ENCODE measurements at regions not wholly inside any gene's neighbourhood (a gene's known extent, or its start where the extent isn't known, plus 50 kb on each side); places are given as distances from the start of the nearest gene placed in this dataset.

GRCh38 chr16:35823342-35823741, 2363.9 kb downstream of the TP53TG3F start:
- Histone ChIP-seq H3F3A (ENCODE audit: insufficient read depth, low read length) (no peaks in the 10 kb centered on the region; the same call in 1 of the 2 replicates), H2AFZ (ENCODE audit: low read length) (no peak overlapping the region), H3K4me3 (ENCODE audit: low read depth, low read length, poor library complexity, severe bottlenecking) (no peak overlapping the region), H3K9me2 (ENCODE audit: low read depth, low read length) (no peaks in the 10 kb centered on the region), H3K36me3 (ENCODE audit: insufficient read depth, low read length) (no peaks in the 10 kb centered on the region), H4K20me1 (ENCODE audit: insufficient read depth, low read length) (no peaks in the 10 kb centered on the region), H3K9me3 (ENCODE audit: low read length) (no peaks in the 10 kb centered on the region), H3K4me2 (ENCODE audit: low read length) (no peak overlapping the region), H3K4me1 (ENCODE audit: insufficient read depth, low read length, severe bottlenecking) (no peaks in the 10 kb centered on the region), H3K27ac (ENCODE audit: low read depth, low read length, poor library complexity, severe bottlenecking) (no peak overlapping the region), H3K9ac (ENCODE audit: low read length) (no peak overlapping the region), H3K79me2 (ENCODE audit: insufficient read depth, low read length) (no peaks in the 10 kb centered on the region), H3K27me3 (ENCODE audit: insufficient read depth, low read length) (no peaks in the 10 kb centered on the region)
- TF ChIP-seq, protein P1, sequence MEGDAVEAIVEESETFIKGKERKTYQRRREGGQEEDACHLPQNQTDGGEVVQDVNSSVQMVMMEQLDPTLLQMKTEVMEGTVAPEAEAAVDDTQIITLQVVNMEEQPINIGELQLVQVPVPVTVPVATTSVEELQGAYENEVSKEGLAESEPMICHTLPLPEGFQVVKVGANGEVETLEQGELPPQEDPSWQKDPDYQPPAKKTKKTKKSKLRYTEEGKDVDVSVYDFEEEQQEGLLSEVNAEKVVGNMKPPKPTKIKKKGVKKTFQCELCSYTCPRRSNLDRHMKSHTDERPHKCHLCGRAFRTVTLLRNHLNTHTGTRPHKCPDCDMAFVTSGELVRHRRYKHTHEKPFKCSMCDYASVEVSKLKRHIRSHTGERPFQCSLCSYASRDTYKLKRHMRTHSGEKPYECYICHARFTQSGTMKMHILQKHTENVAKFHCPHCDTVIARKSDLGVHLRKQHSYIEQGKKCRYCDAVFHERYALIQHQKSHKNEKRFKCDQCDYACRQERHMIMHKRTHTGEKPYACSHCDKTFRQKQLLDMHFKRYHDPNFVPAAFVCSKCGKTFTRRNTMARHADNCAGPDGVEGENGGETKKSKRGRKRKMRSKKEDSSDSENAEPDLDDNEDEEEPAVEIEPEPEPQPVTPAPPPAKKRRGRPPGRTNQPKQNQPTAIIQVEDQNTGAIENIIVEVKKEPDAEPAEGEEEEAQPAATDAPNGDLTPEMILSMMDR (IDR thresholded peaks at IDR 0.05; ENCODE audit: low read length): no peak
- TF ChIP-seq EZH2 (IDR thresholded peaks at IDR 0.05; ENCODE audit: borderline replicate concordance, low read length): no peak

DNA sequence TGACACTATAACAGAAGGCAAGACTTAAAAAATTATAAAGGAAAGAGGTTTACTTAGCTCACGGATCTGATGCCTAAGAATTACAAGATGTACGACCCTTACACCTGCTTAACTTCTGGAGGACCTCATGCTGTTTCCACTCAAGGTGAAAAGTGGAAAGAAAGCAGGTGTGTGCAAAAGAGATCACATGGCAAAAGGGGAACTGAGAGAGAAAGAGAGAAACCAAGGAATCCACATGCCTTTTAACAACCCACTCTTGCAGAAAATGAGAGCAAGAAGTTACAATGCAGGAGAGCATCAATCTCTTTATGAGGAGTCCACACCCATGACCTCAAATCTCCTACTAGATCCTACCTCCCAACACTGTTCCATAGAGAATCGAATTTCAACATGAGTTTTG, 2382.2 kb downstream of the TP53TG3F start:
- Histone ChIP-seq H3K9me3 (ENCODE audit: low read length) (no peaks in the 10 kb centered on the region), H3K4me2 (ENCODE audit: low read length) (no peak overlapping the region), H3K4me1 (ENCODE audit: insufficient read depth, low read length, severe bottlenecking) (no peaks in the 10 kb centered on the region)

DNA sequence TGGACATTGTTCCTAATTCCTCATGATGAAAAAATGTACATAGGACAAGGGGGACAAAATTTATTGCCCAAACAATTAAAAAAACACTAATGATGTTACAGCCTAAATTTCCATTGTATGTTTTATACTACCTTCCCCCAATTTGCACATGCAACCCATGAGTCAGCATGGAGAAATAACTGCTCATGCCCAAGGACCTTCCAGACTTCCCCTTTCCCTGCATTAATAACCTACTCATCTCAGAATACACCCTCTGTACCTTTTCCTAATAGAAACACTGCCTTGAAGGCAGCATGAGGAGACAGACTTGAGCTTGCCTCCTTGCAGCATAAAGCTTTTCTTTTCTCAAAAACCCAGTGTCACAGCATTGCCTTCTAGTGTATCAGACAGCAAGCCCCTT, 2402.8 kb downstream of the TP53TG3F start:
- Histone ChIP-seq H3K27me3 (ENCODE audit: insufficient read depth, low read length) (no peaks in the 10 kb centered on the region), H3K36me3 (ENCODE audit: insufficient read depth, low read length) (no peaks in the 10 kb centered on the region), H3F3A (ENCODE audit: insufficient read depth, low read length) (no peaks in the 10 kb centered on the region), H3K4me2 (ENCODE audit: low read length) (no peak overlapping the region), H3K79me2 (ENCODE audit: insufficient read depth, low read length) (no peaks in the 10 kb centered on the region), H3K9me2 (ENCODE audit: low read depth, low read length) (no peaks in the 10 kb centered on the region), H2AFZ (ENCODE audit: low read length) (no peak overlapping the region), H3K9me3 (ENCODE audit: low read length) (no peaks in the 10 kb centered on the region), H3K4me1 (ENCODE audit: insufficient read depth, low read length, severe bottlenecking) (no peaks in the 10 kb centered on the region), H3K9ac (ENCODE audit: low read length) (no peak overlapping the region), H3K27ac (ENCODE audit: low read depth, low read length, poor library complexity, severe bottlenecking) (no peak overlapping the region), H3K4me3 (ENCODE audit: low read depth, low read length, poor library complexity, severe bottlenecking) (no peak overlapping the region), H4K20me1 (ENCODE audit: insufficient read depth, low read length) (no peaks in the 10 kb centered on the region)
- TF ChIP-seq, protein P1 (IDR thresholded peaks at IDR 0.05; ENCODE audit: low read length): no peak
- no peak for TF ChIP-seq EZH2 (IDR thresholded peaks at IDR 0.05; ENCODE audit: borderline replicate concordance, low read length)

More for the DNA sequence above, 2382.2 kb downstream of the TP53TG3F start:
- Histone ChIP-seq H3K79me2 (ENCODE audit: insufficient read depth, low read length) (no peaks in the 10 kb centered on the region), H3K4me3 (ENCODE audit: low read depth, low read length, poor library complexity, severe bottlenecking) (no peak overlapping the region), H3F3A (ENCODE audit: insufficient read depth, low read length) (no peaks in the 10 kb centered on the region), H3K27ac (ENCODE audit: low read depth, low read length, poor library complexity, severe bottlenecking) (no peak overlapping the region), H3K9me2 (ENCODE audit: low read depth, low read length) (no peaks in the 10 kb centered on the region; the same call in 1 of the 2 replicates), H3K9ac (ENCODE audit: low read length) (no peak overlapping the region), H4K20me1 (ENCODE audit: insufficient read depth, low read length) (no peaks in the 10 kb centered on the region), H2AFZ (ENCODE audit: low read length) (no peak overlapping the region), H3K27me3 (ENCODE audit: insufficient read depth, low read length) (no peaks in the 10 kb centered on the region), H3K36me3 (ENCODE audit: insufficient read depth, low read length) (no peaks in the 10 kb centered on the region)
- TF ChIP-seq, protein P1 (IDR thresholded peaks at IDR 0.05; ENCODE audit: low read length): no peak
- no peak for TF ChIP-seq EZH2 (IDR thresholded peaks at IDR 0.05; ENCODE audit: borderline replicate concordance, low read length)

Data from OCI-LY1 (cell line).